ENCODE measurements at regions not wholly inside any gene's neighbourhood (a gene's known extent, or its start where the extent isn't known, plus 50 kb on each side); places are given as distances from the start of the nearest gene placed in this dataset.

DNA sequence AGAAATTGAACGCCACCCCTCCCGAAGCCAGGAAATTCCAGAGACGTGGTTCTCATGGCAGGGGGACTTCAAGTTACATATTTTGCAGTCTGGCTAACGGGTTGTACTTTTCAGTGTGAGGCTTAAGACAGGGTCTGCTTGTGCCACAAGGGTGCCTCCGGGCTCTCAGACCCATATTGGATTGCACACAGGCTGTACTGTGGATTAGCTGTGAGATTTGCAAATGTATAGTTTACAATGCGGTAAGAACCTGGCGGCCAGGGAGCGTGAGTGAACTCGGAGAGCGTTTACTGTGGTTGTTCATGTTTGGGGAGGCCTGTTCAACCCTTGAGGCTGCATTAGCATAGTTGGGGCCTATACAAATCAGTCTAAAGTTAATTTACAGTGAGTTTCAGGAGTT, 143.9 kb upstream of the SIX2 start:
- Histone ChIP-seq H3K9me2 (ENCODE audit: low read depth, low read length) (no peaks in the 10 kb centered on the region), H2AFZ (ENCODE audit: low read length) (no peak overlapping the region), H3K79me2 (ENCODE audit: insufficient read depth, low read length) (no peaks in the 10 kb centered on the region)

DNA sequence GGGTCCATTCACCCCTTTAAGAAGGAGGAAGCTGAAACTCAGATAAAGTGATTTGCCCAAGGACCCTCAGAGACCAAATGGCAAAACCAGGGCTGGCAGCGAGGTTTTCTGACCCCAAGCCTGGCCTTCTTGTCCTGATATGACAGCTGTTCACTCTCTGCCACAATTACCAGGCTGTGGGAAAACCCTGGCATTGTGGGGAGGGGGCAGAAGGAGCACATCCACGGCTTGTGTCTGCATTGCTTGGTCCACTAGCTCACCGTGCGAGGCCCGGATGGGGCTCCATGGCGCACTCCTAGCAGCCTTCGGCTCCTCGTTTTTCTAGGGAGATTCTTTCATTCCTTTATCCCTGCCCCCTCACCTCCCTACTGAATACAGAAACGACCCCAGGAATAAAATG, 143.4 kb upstream of the SIX2 start:
- H3K79me2 ChIP-seq (ENCODE audit: insufficient read depth, low read length) = no peaks in the 10 kb centered on the region
- peaks cover 2% of the 10 kb centered on the region for H3K4me1 ChIP-seq (ENCODE audit: insufficient read depth, low read length, severe bottlenecking)
- no peaks in the 10 kb centered on the region for H3F3A ChIP-seq (ENCODE audit: insufficient read depth, low read length)
- no peak overlapping the region for H3K27ac ChIP-seq (ENCODE audit: low read depth, low read length, poor library complexity, severe bottlenecking)
- no peaks in the 10 kb centered on the region for H3K9me2 ChIP-seq (ENCODE audit: low read depth, low read length)
- no peaks in the 10 kb centered on the region for H3K27me3 ChIP-seq (ENCODE audit: insufficient read depth, low read length)
- no peak overlapping the region for H3K4me3 ChIP-seq (ENCODE audit: low read depth, low read length, poor library complexity, severe bottlenecking)
- no peak overlapping the region for H3K9ac ChIP-seq (ENCODE audit: low read length)
- H3K36me3 ChIP-seq (ENCODE audit: insufficient read depth, low read length) = no peaks in the 10 kb centered on the region
- H2AFZ ChIP-seq (ENCODE audit: low read length) = no peak overlapping the region
- H3K9me3 ChIP-seq (ENCODE audit: low read length) = no peaks in the 10 kb centered on the region
- no peak for TF ChIP-seq EZH2 (IDR thresholded peaks at IDR 0.05; ENCODE audit: borderline replicate concordance, low read length)
- TF ChIP-seq, protein P1, sequence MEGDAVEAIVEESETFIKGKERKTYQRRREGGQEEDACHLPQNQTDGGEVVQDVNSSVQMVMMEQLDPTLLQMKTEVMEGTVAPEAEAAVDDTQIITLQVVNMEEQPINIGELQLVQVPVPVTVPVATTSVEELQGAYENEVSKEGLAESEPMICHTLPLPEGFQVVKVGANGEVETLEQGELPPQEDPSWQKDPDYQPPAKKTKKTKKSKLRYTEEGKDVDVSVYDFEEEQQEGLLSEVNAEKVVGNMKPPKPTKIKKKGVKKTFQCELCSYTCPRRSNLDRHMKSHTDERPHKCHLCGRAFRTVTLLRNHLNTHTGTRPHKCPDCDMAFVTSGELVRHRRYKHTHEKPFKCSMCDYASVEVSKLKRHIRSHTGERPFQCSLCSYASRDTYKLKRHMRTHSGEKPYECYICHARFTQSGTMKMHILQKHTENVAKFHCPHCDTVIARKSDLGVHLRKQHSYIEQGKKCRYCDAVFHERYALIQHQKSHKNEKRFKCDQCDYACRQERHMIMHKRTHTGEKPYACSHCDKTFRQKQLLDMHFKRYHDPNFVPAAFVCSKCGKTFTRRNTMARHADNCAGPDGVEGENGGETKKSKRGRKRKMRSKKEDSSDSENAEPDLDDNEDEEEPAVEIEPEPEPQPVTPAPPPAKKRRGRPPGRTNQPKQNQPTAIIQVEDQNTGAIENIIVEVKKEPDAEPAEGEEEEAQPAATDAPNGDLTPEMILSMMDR (IDR thresholded peaks at IDR 0.05; ENCODE audit: low read length) = no peak
- no peak overlapping the region for H3K4me2 ChIP-seq (ENCODE audit: low read length)
- no peaks in the 10 kb centered on the region for H4K20me1 ChIP-seq (ENCODE audit: insufficient read depth, low read length)

More for the DNA sequence above, 143.9 kb upstream of the SIX2 start:
- H3K4me3 ChIP-seq (ENCODE audit: low read depth, low read length, poor library complexity, severe bottlenecking) = no peak overlapping the region
- no peaks in the 10 kb centered on the region for H4K20me1 ChIP-seq (ENCODE audit: insufficient read depth, low read length)
- no peak overlapping the region for H3K9ac ChIP-seq (ENCODE audit: low read length)
- H3K9me3 ChIP-seq (ENCODE audit: low read length) = no peaks in the 10 kb centered on the region
- H3K27me3 ChIP-seq (ENCODE audit: insufficient read depth, low read length) = no peaks in the 10 kb centered on the region
- no peak overlapping the region for H3K4me2 ChIP-seq (ENCODE audit: low read length)
- H3K4me1 ChIP-seq (ENCODE audit: insufficient read depth, low read length, severe bottlenecking) = peaks cover 6% of the 10 kb centered on the region
- TF ChIP-seq, protein P1 (IDR thresholded peaks at IDR 0.05; ENCODE audit: low read length) = no peak
- no peaks in the 10 kb centered on the region for H3K36me3 ChIP-seq (ENCODE audit: insufficient read depth, low read length)
- H3F3A ChIP-seq (ENCODE audit: insufficient read depth, low read length) = no peaks in the 10 kb centered on the region
- no peak overlapping the region for H3K27ac ChIP-seq (ENCODE audit: low read depth, low read length, poor library complexity, severe bottlenecking)

DNA sequence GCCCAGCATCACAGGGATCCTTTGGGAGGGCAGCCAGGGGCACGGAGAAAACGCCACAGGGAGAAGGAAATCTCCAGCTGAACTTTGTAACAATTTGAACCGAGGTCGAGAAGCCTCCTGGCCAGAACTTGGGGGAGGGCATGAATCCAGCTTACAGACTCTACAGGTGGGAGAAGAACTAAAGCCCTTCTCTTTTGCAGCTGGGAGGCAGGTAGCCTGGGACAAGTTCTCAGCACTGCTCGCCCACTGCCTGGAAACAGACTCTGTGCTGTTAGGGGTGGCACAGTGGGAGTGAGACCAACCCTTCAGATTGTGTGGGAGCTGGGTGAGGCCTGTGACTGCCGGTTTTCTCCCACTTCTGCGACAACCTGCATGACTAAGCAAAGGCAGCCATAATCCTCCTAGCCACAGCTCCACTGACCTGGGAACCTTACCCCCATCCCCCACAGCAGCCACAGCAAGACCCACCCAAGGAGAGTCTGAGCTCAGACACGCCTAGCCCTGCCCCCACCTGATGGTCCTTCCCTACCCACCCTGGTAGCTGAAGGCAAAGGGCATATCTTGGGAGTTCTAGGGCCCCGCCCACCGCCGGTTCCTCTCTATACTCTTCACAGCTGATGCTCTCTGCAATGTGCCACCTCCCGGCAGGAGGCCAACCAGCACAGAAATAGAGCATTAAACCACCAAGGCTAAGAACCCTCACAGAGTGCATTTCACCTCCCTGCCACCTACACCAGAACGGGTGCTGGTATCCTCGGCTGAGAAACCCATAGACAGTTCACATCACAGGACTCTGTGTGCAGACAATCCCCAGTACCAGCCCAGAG, 136.0 kb upstream of the SIX2 start:
- Histone ChIP-seq H3K79me2 (ENCODE audit: insufficient read depth, low read length) (no peaks in the 10 kb centered on the region), H3K9me3 (ENCODE audit: low read length) (no peaks in the 10 kb centered on the region), H3K27me3 (ENCODE audit: insufficient read depth, low read length) (no peaks in the 10 kb centered on the region), H3K9me2 (ENCODE audit: low read depth, low read length) (no peaks in the 10 kb centered on the region), H3K4me3 (ENCODE audit: low read depth, low read length, poor library complexity, severe bottlenecking) (peak overlapping the region; percentile 22), H3K36me3 (ENCODE audit: insufficient read depth, low read length) (no peaks in the 10 kb centered on the region), H3F3A (ENCODE audit: insufficient read depth, low read length) (no peaks in the 10 kb centered on the region), H2AFZ (ENCODE audit: low read length) (no peak overlapping the region), H3K27ac (ENCODE audit: low read depth, low read length, poor library complexity, severe bottlenecking) (peak overlapping the region; percentile 46), H3K9ac (ENCODE audit: low read length) (no peak overlapping the region; the same call in 1 of the 2 replicates), H3K4me1 (ENCODE audit: insufficient read depth, low read length, severe bottlenecking) (peaks cover 17% of the 10 kb centered on the region), H4K20me1 (ENCODE audit: insufficient read depth, low read length) (no peaks in the 10 kb centered on the region), H3K4me2 (ENCODE audit: low read length) (peak overlapping the region; percentile 53)
- TF ChIP-seq EZH2 (IDR thresholded peaks at IDR 0.05; ENCODE audit: borderline replicate concordance, low read length) = no peak
- TF ChIP-seq, protein P1 (IDR thresholded peaks at IDR 0.05; ENCODE audit: low read length) = no peak

Data from OCI-LY1 (cell line).